LNCaP clone FGC (cell line): ENCODE measurements at regions not wholly inside any gene's neighbourhood (a gene's known extent, or its start where the extent isn't known, plus 50 kb on each side); places are given as distances from the start of the nearest gene placed in this dataset.

Experiments used
- DNase-seq: peaks from one replicate; pipeline ENCODE4 v3.0.0-alpha.2; 2011; ENCODE audit warnings: low read depth
- H3K4me3 ChIP-seq: 2 replicates; pipeline ENCODE4 v1.5.1; 2011; ENCODE audit warnings: mild to moderate bottlenecking, low read depth, low read length, control low read depth
- TF ChIP-seq, protein P1 (sequence below): IDR thresholded peaks from 2 replicates; pipeline ENCODE4 v1.5.1; 2012; ENCODE audit warnings: mild to moderate bottlenecking; ENCODE audit not compliant: control insufficient read depth, insufficient read depth; ENCODE audit errors: extremely low read depth

DNA sequence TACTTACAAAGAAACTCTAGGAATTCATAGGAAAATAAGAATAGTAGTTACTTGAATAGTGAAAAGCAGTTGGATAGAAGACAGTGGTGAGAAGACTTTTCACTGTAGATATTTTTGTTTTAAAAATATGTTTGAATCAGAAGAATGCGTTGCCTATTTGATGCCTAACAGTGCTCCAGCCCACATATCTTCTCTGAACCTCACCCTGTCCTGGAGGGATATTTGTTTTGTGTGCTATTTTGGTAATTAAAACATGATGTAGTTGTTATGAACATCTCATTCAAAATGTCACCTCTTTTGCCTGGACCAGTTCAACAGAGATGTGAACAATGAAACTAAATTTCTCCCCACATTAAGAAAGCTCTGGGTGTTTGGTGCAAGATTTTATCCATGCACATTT is 87.6 kb downstream of the CARTPT start:
- H3K4me3 ChIP-seq: no peak overlapping the region
- no peak for DNase-seq
- TF ChIP-seq, protein P1, sequence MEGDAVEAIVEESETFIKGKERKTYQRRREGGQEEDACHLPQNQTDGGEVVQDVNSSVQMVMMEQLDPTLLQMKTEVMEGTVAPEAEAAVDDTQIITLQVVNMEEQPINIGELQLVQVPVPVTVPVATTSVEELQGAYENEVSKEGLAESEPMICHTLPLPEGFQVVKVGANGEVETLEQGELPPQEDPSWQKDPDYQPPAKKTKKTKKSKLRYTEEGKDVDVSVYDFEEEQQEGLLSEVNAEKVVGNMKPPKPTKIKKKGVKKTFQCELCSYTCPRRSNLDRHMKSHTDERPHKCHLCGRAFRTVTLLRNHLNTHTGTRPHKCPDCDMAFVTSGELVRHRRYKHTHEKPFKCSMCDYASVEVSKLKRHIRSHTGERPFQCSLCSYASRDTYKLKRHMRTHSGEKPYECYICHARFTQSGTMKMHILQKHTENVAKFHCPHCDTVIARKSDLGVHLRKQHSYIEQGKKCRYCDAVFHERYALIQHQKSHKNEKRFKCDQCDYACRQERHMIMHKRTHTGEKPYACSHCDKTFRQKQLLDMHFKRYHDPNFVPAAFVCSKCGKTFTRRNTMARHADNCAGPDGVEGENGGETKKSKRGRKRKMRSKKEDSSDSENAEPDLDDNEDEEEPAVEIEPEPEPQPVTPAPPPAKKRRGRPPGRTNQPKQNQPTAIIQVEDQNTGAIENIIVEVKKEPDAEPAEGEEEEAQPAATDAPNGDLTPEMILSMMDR: no peak

DNA sequence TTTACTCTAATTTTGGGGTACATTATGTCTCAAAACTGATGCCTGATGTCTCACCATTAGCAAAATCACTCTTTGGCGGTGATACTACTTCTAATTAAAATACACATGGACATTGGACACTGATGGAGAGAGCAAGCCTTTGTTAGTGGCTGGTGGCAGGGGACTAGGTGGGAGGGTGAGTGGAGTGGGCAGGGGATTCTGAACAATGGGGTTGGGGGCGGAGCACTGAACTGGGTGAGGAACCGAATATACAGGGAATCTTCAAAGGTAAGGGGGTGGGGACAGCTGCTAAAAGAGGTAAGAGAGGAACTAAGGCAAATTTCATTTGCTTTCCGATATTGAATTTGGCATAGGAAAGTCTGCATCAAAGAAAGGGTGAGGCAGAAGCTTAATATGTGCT is 88.8 kb downstream of the CARTPT start:
- no peak overlapping the region for H3K4me3 ChIP-seq
- TF ChIP-seq, protein P1: no peak
- DNase-seq: no peak

DNA sequence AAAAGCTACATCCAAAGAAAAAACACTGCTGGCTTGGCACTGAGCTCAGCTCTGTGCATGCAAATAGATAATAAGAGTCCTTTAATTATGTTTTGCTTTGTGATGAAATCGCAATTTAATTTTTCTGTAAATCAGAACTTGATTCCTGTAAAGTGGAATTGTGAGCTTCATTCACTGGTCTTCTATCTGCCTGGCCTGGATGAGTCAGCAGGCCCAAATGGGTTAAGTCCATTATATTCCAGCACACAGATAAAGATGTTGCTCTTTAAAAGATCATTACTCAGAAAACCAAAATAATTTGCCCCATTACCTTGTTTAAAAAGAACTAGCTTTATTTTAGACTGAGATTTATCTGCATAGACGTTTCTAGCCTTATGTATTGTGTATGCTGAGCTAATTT is 90.4 kb downstream of the CARTPT start:
- no peak for DNase-seq
- TF ChIP-seq, protein P1: no peak
- no peak overlapping the region for H3K4me3 ChIP-seq

DNA sequence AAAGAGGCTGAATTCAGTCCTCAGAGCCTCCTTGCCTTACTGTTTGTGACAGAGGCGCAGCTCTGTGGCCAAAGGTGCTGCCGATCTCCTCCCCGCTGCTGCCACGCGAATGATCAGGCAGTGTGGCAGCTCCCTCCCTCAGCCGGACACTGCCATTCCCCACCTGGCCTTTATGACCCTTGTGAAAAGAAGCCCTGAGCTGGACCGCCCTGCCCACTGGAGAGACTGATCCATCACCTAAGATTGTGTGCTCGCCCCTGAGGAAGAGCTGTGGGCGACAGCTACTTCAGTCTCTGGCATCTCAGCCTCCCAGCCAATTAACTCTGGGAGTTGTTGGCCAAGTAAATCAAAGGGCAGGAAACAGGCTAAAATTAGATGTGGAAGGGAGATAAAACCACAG is 90.9 kb downstream of the CARTPT start:
- DNase-seq: no peak
- TF ChIP-seq, protein P1: no peak

GRCh38 chr5:71810471-71811195 is 91.6 kb downstream of the CARTPT start:
- no peak overlapping the region for H3K4me3 ChIP-seq
- TF ChIP-seq, protein P1: no peak
- no peak for DNase-seq

More for the DNA sequence above, 90.9 kb downstream of the CARTPT start:
- H3K4me3 ChIP-seq: no peak overlapping the region

DNA sequence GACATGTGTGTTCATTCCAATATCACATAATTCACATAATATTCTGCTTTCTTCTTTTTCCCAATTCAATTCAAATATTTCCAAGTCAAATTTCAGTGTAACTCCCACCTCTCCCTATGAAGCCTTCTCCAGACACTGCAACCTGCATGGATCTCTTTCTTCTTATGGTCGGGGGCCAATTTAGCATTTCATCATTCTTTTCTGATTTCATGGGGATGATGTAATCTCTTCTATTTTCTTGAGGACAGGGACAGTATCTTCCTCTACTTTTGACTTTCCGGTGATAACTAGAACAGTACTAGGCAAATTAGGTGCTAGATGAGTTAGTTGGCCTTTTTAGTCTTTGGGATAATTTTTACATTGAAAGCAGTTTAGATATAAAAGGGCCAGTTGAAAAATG is 92.7 kb downstream of the CARTPT start:
- DNase-seq: no peak
- TF ChIP-seq, protein P1: no peak

GRCh38 chr5:71816307-71816706 is 97.2 kb downstream of the CARTPT start:
- DNase-seq: no peak
- H3K4me3 ChIP-seq: no peak overlapping the region
- TF ChIP-seq, protein P1: no peak

More for the DNA sequence above, 92.7 kb downstream of the CARTPT start:
- no peak overlapping the region for H3K4me3 ChIP-seq
